GM12878 (cell line): ENCODE measurements at regions not wholly inside any gene's neighbourhood (a gene's known extent, or its start where the extent isn't known, plus 50 kb on each side); places are given as distances from the start of the nearest gene placed in this dataset.

Experiments
- ATAC-seq: fragments of 200-7000 bp; cut with Tn5 transposase; 3 replicates; pipeline ENCODE4 v1.9.1; 2020; ENCODE audit warnings: mild to moderate bottlenecking, moderate library complexity
- BruUV-seq: library from RNA; stranded (reverse); fragments of 400-500 nt; replicated peaks from 2 replicates; lab custom pipeline; 2021; lab: Mats Ljungman, UMichigan
- CTCF ChIA-PET: fragments of 300-600 bp; sonication (Branson Sonifier 250); formaldehyde crosslinking; extraction: SDS; loops from one replicate; lab custom pipeline; 2021; ENCODE audit warnings: inconsistent platforms; lab: Yijun Ruan, JAX
- POLR2A ChIA-PET: fragments of 350-600 bp; formaldehyde crosslinking; extraction: SDS; loops from one replicate; lab custom pipeline; 2021; ENCODE audit warnings: inconsistent platforms; lab: Charles Lee
- RAD21 ChIA-PET: fragments of 300-600 bp; sonication (Branson Sonifier 250); formaldehyde crosslinking; loops from one replicate; lab custom pipeline; 2023; ENCODE audit warnings: antibody characterized with exemption; ENCODE audit not compliant: unreplicated experiment; lab: Charles Lee
- SMC1A ChIA-PET: fragments of 300-600 bp; sonication (Branson Sonifier 250); formaldehyde crosslinking; loops from one replicate; lab custom pipeline; 2023; ENCODE audit not compliant: unreplicated experiment, uncharacterized antibody; lab: Charles Lee
- DNase-seq: peaks from one replicate; pipeline ENCODE4 v3.0.0-alpha.2; 2011; ENCODE audit warnings: low read depth, low spot score
- FAIRE-seq: peaks from 3 replicates; lab custom pipeline; 2011; peaks lifted over from hg19 to GRCh38; lab: Jason Lieb, UNC
- H2AFZ ChIP-seq: 2 replicates; pipeline ENCODE4 v1.6.0; 2011; ENCODE audit warnings: low read depth, low read length, control low read depth; ENCODE audit not compliant: control insufficient read depth
- H3K27ac ChIP-seq: 2 replicates; pipeline ENCODE4 v1.5.1; 2011; ENCODE audit warnings: control low read depth; ENCODE audit not compliant: control insufficient read depth, insufficient read depth
- H3K27me3 ChIP-seq, 2 experiments: replicated peaks in 1 of 2; 2 replicates each; pipeline versions ENCODE4 v1.6.0 to v1.6.1; 2011; ENCODE audit warnings: low read length in 1 of 2; ENCODE audit not compliant: control insufficient read depth in 2 of 2, insufficient read depth in 2 of 2
- H3K36me3 ChIP-seq, 2 experiments: 2 replicates each; pipeline ENCODE4 v1.5.1; 2011; ENCODE audit warnings: low read length in 1 of 2; ENCODE audit not compliant: control insufficient read depth in 2 of 2, insufficient read depth in 2 of 2
- H3K4me1 ChIP-seq: 2 replicates; pipeline ENCODE4 v1.6.1; 2011; ENCODE audit warnings: mild to moderate bottlenecking, low read length, moderate library complexity, mixed read lengths; ENCODE audit not compliant: control insufficient read depth, insufficient read depth
- H3K4me2 ChIP-seq: 2 replicates; pipeline ENCODE4 v1.6.0; 2011; ENCODE audit warnings: control low read depth; ENCODE audit not compliant: control insufficient read depth, insufficient read depth
- H3K4me3 ChIP-seq: fragments of 200-600 bp; sonication (generic); 2 replicates; pipeline ENCODE4 v1.5.1; 2016
- H3K79me2 ChIP-seq: 2 replicates; pipeline ENCODE4 v1.6.0; 2011; ENCODE audit warnings: low read length; ENCODE audit not compliant: control insufficient read depth, insufficient read depth
- H3K9ac ChIP-seq: 2 replicates; pipeline ENCODE4 v1.8.0; 2011; ENCODE audit warnings: low read length, control low read depth, mixed read lengths; ENCODE audit not compliant: control insufficient read depth, insufficient read depth
- H3K9me3 ChIP-seq: replicated peaks from 3 replicates; pipeline ENCODE4 v1.5.1; 2011; ENCODE audit warnings: mild to moderate bottlenecking, low read length; ENCODE audit not compliant: control insufficient read depth, insufficient read depth
- H4K20me1 ChIP-seq: 2 replicates; pipeline ENCODE4 v1.6.0; 2011; ENCODE audit not compliant: control insufficient read depth, insufficient read depth
- NBN ChIP-seq: fragments of 450-650 bp; IDR thresholded peaks from 2 replicates; pipeline ENCODE4 v1.6.1; 2016
- POLR2AphosphoS5 ChIP-seq: IDR thresholded peaks from 2 replicates; pipeline ENCODE4 v1.6.1; 2011; ENCODE audit warnings: mild to moderate bottlenecking, low read length, inconsistent platforms
- TAF1 ChIP-seq: IDR thresholded peaks from 2 replicates; pipeline ENCODE4 v1.6.1; 2011; ENCODE audit warnings: mild to moderate bottlenecking, low read depth, low read length, borderline replicate concordance
- WGBS: methylation state at CpG from one replicate; pipeline ENCODE4 v1.1.6; 2016; ENCODE audit warnings: low lambda C conversion rate; ENCODE audit not compliant: insufficient replicate concordance, insufficient coverage; ENCODE audit errors: missing lambda C conversion rate; 5-methylcytosine and 5-hydroxymethylcytosine counted together
- in situ Hi-C: fragments of 300-500 bp; cut with MboI; formaldehyde crosslinking; loops from 9 replicates; pipeline ENCODE4 v1.14.3; 2018; ENCODE audit warnings: mixed read lengths
- intact Hi-C: fragments of 100-400 bp; cut with micrococcal nuclease; formaldehyde crosslinking; loops from one replicate; pipeline ENCODE4 v1.14.2; 2022; ENCODE audit not compliant: unreplicated experiment
- TF ChIP-seq, protein P1 (sequence below): IDR thresholded peaks from 2 replicates; pipeline ENCODE4 v1.6.1; 2011; ENCODE audit warnings: low read depth, low read length, improper control_type of control experiment, borderline replicate concordance
- TF ChIP-seq, protein P2 (sequence below): fragments of 450-650 bp; IDR thresholded peaks from 2 replicates; pipeline ENCODE4 v1.6.1; 2017; ENCODE audit warnings: mild to moderate bottlenecking, low read depth, inconsistent platforms; ENCODE audit not compliant: poor library complexity, severe bottlenecking

DNA sequence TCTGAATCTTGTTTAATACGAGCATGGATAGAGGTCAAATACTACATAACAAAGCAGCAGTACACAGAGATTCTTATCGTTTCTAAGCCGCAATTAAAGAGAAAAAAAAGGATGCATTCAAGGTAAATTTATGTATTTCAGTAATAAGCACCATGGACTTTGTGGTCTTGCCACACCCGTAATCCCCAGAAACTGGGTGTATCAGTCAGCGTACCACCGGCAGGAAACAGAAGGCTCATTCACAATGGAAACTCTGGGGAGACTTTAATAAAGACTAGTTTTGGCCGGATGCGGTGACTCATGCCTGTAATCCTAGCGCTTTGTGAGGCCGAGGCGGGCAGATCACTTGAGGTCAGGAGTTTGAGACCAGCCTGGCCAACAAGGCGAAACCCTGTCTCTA lies 81.9 kb upstream of the ZNF280D start:
- no TSS peak for BruUV-seq
- SMC1A ChIA-PET: no interaction called here
- FAIRE-seq (no peak), ATAC-seq (no peak), DNase-seq (no peak)
- H3K79me2 ChIP-seq: no peaks in the 10 kb centered on the region
- no peak overlapping the region for H3K4me3 ChIP-seq
- intact Hi-C loops: no loop called here
- POLR2A ChIA-PET: no interaction called here
- H3K27me3 ChIP-seq: no peaks in the 10 kb centered on the region
- in situ Hi-C loops: loop anchor here (25.0 kb wide), 1 partner anchor 722 kb away; no protein-coding TSS in a partner anchor
- no peaks in the 10 kb centered on the region for H3K36me3 ChIP-seq
- TF ChIP-seq, protein P1, sequence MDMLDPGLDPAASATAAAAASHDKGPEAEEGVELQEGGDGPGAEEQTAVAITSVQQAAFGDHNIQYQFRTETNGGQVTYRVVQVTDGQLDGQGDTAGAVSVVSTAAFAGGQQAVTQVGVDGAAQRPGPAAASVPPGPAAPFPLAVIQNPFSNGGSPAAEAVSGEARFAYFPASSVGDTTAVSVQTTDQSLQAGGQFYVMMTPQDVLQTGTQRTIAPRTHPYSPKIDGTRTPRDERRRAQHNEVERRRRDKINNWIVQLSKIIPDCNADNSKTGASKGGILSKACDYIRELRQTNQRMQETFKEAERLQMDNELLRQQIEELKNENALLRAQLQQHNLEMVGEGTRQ: no peak
- TF ChIP-seq POLR2AphosphoS5 (no peak), TAF1 (no peak), NBN (no peak)
- TF ChIP-seq, protein P2, sequence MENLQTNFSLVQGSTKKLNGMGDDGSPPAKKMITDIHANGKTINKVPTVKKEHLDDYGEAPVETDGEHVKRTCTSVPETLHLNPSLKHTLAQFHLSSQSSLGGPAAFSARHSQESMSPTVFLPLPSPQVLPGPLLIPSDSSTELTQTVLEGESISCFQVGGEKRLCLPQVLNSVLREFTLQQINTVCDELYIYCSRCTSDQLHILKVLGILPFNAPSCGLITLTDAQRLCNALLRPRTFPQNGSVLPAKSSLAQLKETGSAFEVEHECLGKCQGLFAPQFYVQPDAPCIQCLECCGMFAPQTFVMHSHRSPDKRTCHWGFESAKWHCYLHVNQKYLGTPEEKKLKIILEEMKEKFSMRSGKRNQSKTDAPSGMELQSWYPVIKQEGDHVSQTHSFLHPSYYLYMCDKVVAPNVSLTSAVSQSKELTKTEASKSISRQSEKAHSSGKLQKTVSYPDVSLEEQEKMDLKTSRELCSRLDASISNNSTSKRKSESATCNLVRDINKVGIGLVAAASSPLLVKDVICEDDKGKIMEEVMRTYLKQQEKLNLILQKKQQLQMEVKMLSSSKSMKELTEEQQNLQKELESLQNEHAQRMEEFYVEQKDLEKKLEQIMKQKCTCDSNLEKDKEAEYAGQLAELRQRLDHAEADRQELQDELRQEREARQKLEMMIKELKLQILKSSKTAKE: no peak
- WGBS: 85% methylated on average over 12 of the region's 12 CpGs
- no peaks in the 10 kb centered on the region for H3K4me1 ChIP-seq
- no peak overlapping the region for H2AFZ ChIP-seq
- CTCF ChIA-PET: no interaction called here
- RAD21 ChIA-PET: no interaction called here
- H3K9me3 ChIP-seq: no peaks in the 10 kb centered on the region; the same call in 2 of the 3 replicates
- H3K4me2 ChIP-seq: no peak overlapping the region
- H3K9ac ChIP-seq: no peak overlapping the region
- H3K27ac ChIP-seq: no peak overlapping the region
- no peaks in the 10 kb centered on the region for H4K20me1 ChIP-seq
